Retinal pigment epithelial cell (primary cell): ENCODE measurements at regions not wholly inside any gene's neighbourhood (a gene's known extent, or its start where the extent isn't known, plus 50 kb on each side); places are given as distances from the start of the nearest gene placed in this dataset.

Source experiments
- DNase-seq: peaks from one replicate; pipeline ENCODE4 v3.0.0-alpha.2; 2010; ENCODE audit warnings: low read depth
- H3K4me3 ChIP-seq: 2 replicates; pipeline ENCODE4 v1.5.1; 2011; ENCODE audit warnings: mild to moderate bottlenecking, low read length, control low read depth, moderate library complexity
- CTCF ChIP-seq: conservative IDR thresholded peaks from 2 replicates; pipeline ENCODE4 v1.5.1; 2011; ENCODE audit warnings: low read depth, low read length, control low read depth, inconsistent platforms

GRCh38 chr1:56135864-56136147, 443.6 kb downstream of the PLPP3 start:
- no peak for TF ChIP-seq CTCF
- no peak overlapping the region for H3K4me3 ChIP-seq
- no peak for DNase-seq

- DNase-seq, result no peak
- H3K4me3 ChIP-seq, result no peak overlapping the region
- no peak for TF ChIP-seq CTCF
Measured at GRCh38 chr1:56135069-56135863, 444.1 kb downstream of the PLPP3 start.

- no peak overlapping the region for H3K4me3 ChIP-seq
- DNase-seq, result no peak
- no peak for TF ChIP-seq CTCF
Measured at GRCh38 chr1:56133522-56134472, 445.6 kb downstream of the PLPP3 start.

GRCh38 chr1:56132520-56132919, 446.8 kb downstream of the PLPP3 start:
- TF ChIP-seq CTCF, result no peak
- DNase-seq, result no peak
- H3K4me3 ChIP-seq, result no peak overlapping the region

- H3K4me3 ChIP-seq, result no peak overlapping the region
- no peak for DNase-seq
- TF ChIP-seq CTCF, result no peak
Measured at GRCh38 chr1:56129837-56130236, 449.5 kb downstream of the PLPP3 start.

- H3K4me3 ChIP-seq, result no peak overlapping the region
- no peak for DNase-seq
Measured at GRCh38 chr1:56125316-56125715, 454.0 kb downstream of the PLPP3 start.

More at GRCh38 chr1:56125316-56125715, 454.0 kb downstream of the PLPP3 start:
- no peak for TF ChIP-seq CTCF
